Kidney tubule cell (primary cell): ENCODE measurements at regions not wholly inside any gene's neighbourhood (a gene's known extent, or its start where the extent isn't known, plus 50 kb on each side); places are given as distances from the start of the nearest gene placed in this dataset.

Experiments used
- DNase-seq: peaks from one replicate; pipeline ENCODE4 v3.0.0-alpha.2; 2018; ENCODE audit warnings: low spot score

GRCh38 chr7:85074-85882 lies 107.1 kb upstream of the FAM20C start:
- DNase-seq = peak; percentile 47

GRCh38 chr7:85883-86515 lies 106.4 kb upstream of the FAM20C start:
- no peak for DNase-seq

GRCh38 chr7:86629-87028 lies 105.7 kb upstream of the FAM20C start:
- no peak for DNase-seq

- no peak for DNase-seq
These were observed 105.3 kb upstream of the FAM20C start for GRCh38 chr7:87047-87446.

- DNase-seq = no peak
These were observed 104.7 kb upstream of the FAM20C start for GRCh38 chr7:87671-88070.

GRCh38 chr7:88095-88926 lies 104.1 kb upstream of the FAM20C start:
- no peak for DNase-seq

GRCh38 chr7:88927-89231 lies 103.5 kb upstream of the FAM20C start:
- no peak for DNase-seq

- peak; percentile 95 for DNase-seq
These were observed 102.9 kb upstream of the FAM20C start for GRCh38 chr7:89232-90019.

- DNase-seq = peak; percentile 18
These were observed 102.0 kb upstream of the FAM20C start for GRCh38 chr7:90111-91063.

- no peak for DNase-seq
These were observed 100.8 kb upstream of the FAM20C start for GRCh38 chr7:91396-92175.

- DNase-seq = no peak
These were observed 100.1 kb upstream of the FAM20C start for GRCh38 chr7:92231-92674.

GRCh38 chr7:92888-93672 lies 99.3 kb upstream of the FAM20C start:
- no peak for DNase-seq

- no peak for DNase-seq
These were observed 98.0 kb upstream of the FAM20C start for GRCh38 chr7:94251-94801.

- DNase-seq = peak; percentile 30
These were observed 97.0 kb upstream of the FAM20C start for GRCh38 chr7:95180-95862.

GRCh38 chr7:95863-96260 lies 96.5 kb upstream of the FAM20C start:
- DNase-seq = no peak

- no peak for DNase-seq
These were observed 95.5 kb upstream of the FAM20C start for GRCh38 chr7:96861-97260.

GRCh38 chr7:97310-97841 lies 95.0 kb upstream of the FAM20C start:
- no peak for DNase-seq
